Mesothelial cell of epicardium (in vitro differentiated cells): ENCODE measurements at regions not wholly inside any gene's neighbourhood (a gene's known extent, or its start where the extent isn't known, plus 50 kb on each side); places are given as distances from the start of the nearest gene placed in this dataset.
"Not testable (repeated sequence)": the region's sequence is repeated elsewhere in the genome, so short reads cannot be mapped to it uniquely, and the experiment has no call there.

Experiments
- DNase-seq, 2 experiments: peaks; one replicate each; pipeline ENCODE4 v3.0.0; 2021; ENCODE audit warnings: low spot score in 2 of 2; ENCODE audit not compliant: unreplicated experiment in 2 of 2
- H3K27ac Mint-ChIP-seq: 2 replicates; pipeline ENCODE4 v1.8.0; 2021; ENCODE audit warnings: mixed read lengths
- H3K27me3 Mint-ChIP-seq: 2 replicates; pipeline ENCODE4 v1.8.0; 2021; ENCODE audit warnings: low read depth, mixed read lengths
- H3K36me3 Mint-ChIP-seq: 2 replicates; pipeline ENCODE4 v1.8.0; 2021; ENCODE audit warnings: mixed read lengths
- H3K4me1 Mint-ChIP-seq: 2 replicates; pipeline ENCODE4 v1.8.0; 2021; ENCODE audit warnings: mixed read lengths
- H3K4me3 Mint-ChIP-seq: 2 replicates; pipeline ENCODE4 v1.8.0; 2021; ENCODE audit warnings: mild to moderate bottlenecking, moderate library complexity, mixed read lengths
- H3K9me3 Mint-ChIP-seq: 2 replicates; pipeline ENCODE4 v1.8.0; 2021; ENCODE audit warnings: mixed read lengths
- CTCF ChIP-seq: fragments of 200-600 bp; sonication (generic); IDR thresholded peaks from one replicate; pipeline ENCODE4 v1.5.0; 2021; ENCODE audit warnings: antibody characterized with exemption; ENCODE audit not compliant: unreplicated experiment

GRCh38 chr14:37819155-37820015 is 224.0 kb downstream of the TTC6 start:
- H3K9me3 Mint-ChIP-seq = no peaks in the 10 kb centered on the region
- no peaks in the 10 kb centered on the region for H3K4me1 Mint-ChIP-seq
- no peaks in the 10 kb centered on the region for H3K36me3 Mint-ChIP-seq
- H3K4me3 Mint-ChIP-seq = no peak overlapping the region
- H3K27me3 Mint-ChIP-seq = no peaks in the 10 kb centered on the region
- no peak overlapping the region for H3K27ac Mint-ChIP-seq
- no peak for DNase-seq
- no peak for TF ChIP-seq CTCF

GRCh38 chr14:37820810-37821209 is 225.4 kb downstream of the TTC6 start:
- not testable (repeated sequence) for H3K27ac Mint-ChIP-seq, DNase-seq, H3K36me3 Mint-ChIP-seq, H3K4me3 Mint-ChIP-seq, H3K9me3 Mint-ChIP-seq, H3K4me1 Mint-ChIP-seq, H3K27me3 Mint-ChIP-seq

- DNase-seq = no peak
- H3K27me3 Mint-ChIP-seq = no peaks in the 10 kb centered on the region
- H3K4me1 Mint-ChIP-seq = no peaks in the 10 kb centered on the region
- no peak for TF ChIP-seq CTCF
- no peak overlapping the region for H3K4me3 Mint-ChIP-seq
- no peak overlapping the region for H3K27ac Mint-ChIP-seq
- H3K9me3 Mint-ChIP-seq = no peaks in the 10 kb centered on the region
- H3K36me3 Mint-ChIP-seq = no peaks in the 10 kb centered on the region
Observed at GRCh38 chr14:37824939-37825712, 229.7 kb downstream of the TTC6 start.

- no peak for DNase-seq
- no peak overlapping the region for H3K27ac Mint-ChIP-seq
- no peak for TF ChIP-seq CTCF
- H3K36me3 Mint-ChIP-seq = peaks cover under 1% of the 10 kb centered on the region
- no peaks in the 10 kb centered on the region for H3K4me1 Mint-ChIP-seq
- H3K4me3 Mint-ChIP-seq = no peak overlapping the region
- peaks cover 11% of the 10 kb centered on the region for H3K9me3 Mint-ChIP-seq
- H3K27me3 Mint-ChIP-seq = no peaks in the 10 kb centered on the region
Observed at GRCh38 chr14:37826869-37827268, 231.4 kb downstream of the TTC6 start.

- Mint-ChIP-seq H3K4me3 (no peak overlapping the region), H3K27me3 (no peaks in the 10 kb centered on the region), H3K9me3 (peaks cover 35% of the 10 kb centered on the region), H3K27ac (no peak overlapping the region), H3K4me1 (no peaks in the 10 kb centered on the region), H3K36me3 (peaks cover 1% of the 10 kb centered on the region)
- TF ChIP-seq CTCF = no peak
- DNase-seq = no peak
Observed at GRCh38 chr14:37830271-37830670, 234.8 kb downstream of the TTC6 start.

GRCh38 chr14:37834275-37834674 is 238.8 kb downstream of the TTC6 start:
- Mint-ChIP-seq H3K4me3 (no peak overlapping the region), H3K9me3 (peaks cover 35% of the 10 kb centered on the region), H3K27ac (no peak overlapping the region), H3K27me3 (no peaks in the 10 kb centered on the region), H3K4me1 (no peaks in the 10 kb centered on the region), H3K36me3 (peaks cover 1% of the 10 kb centered on the region)
- DNase-seq = no peak
- no peak for TF ChIP-seq CTCF

- H3K36me3 Mint-ChIP-seq, H3K27ac Mint-ChIP-seq, H3K4me3 Mint-ChIP-seq, H3K27me3 Mint-ChIP-seq, DNase-seq, H3K4me1 Mint-ChIP-seq: not testable (repeated sequence)
- peaks cover 12% of the 10 kb centered on the region for H3K9me3 Mint-ChIP-seq
Observed at GRCh38 chr14:37838778-37839177, 243.3 kb downstream of the TTC6 start.

GRCh38 chr14:37841039-37841438 is 245.6 kb downstream of the TTC6 start:
- not testable (repeated sequence) for DNase-seq, H3K4me3 Mint-ChIP-seq, H3K36me3 Mint-ChIP-seq, H3K4me1 Mint-ChIP-seq, H3K27ac Mint-ChIP-seq, H3K27me3 Mint-ChIP-seq, H3K9me3 Mint-ChIP-seq
